Endodermal cell (in vitro differentiated cells): ENCODE measurements at regions not wholly inside any gene's neighbourhood (a gene's known extent, or its start where the extent isn't known, plus 50 kb on each side); places are given as distances from the start of the nearest gene placed in this dataset.

Experiments used
- DNase-seq: peaks from one replicate; pipeline ENCODE4 v3.0.0-alpha.2; 2017
- H3K27ac ChIP-seq: 2 replicates; pipeline ENCODE4 v1.5.1; 2013; ENCODE audit warnings: mild to moderate bottlenecking, low read depth, low read length, moderate library complexity
- H3K27me3 ChIP-seq: 2 replicates; pipeline ENCODE4 v1.6.1; 2013; ENCODE audit warnings: mild to moderate bottlenecking, low read length, moderate library complexity; ENCODE audit not compliant: insufficient read depth, control insufficient read depth, poor library complexity, severe bottlenecking
- H3K36me3 ChIP-seq: 2 replicates; pipeline ENCODE4 v1.7.0; 2013; ENCODE audit warnings: mild to moderate bottlenecking, low read length, moderate library complexity; ENCODE audit not compliant: control insufficient read depth, insufficient read depth
- H3K4me1 ChIP-seq: one replicate; pipeline ENCODE4 v1.7.0; 2013; ENCODE audit warnings: low read length; ENCODE audit not compliant: control insufficient read depth, insufficient read depth
- H3K4me3 ChIP-seq: 2 replicates; pipeline ENCODE4 v1.5.1; 2013; ENCODE audit warnings: mild to moderate bottlenecking, low read length, moderate library complexity
- H3K9ac ChIP-seq: 2 replicates; pipeline ENCODE4 v1.6.1; 2013; ENCODE audit warnings: mild to moderate bottlenecking, low read length, moderate library complexity; ENCODE audit not compliant: poor library complexity, severe bottlenecking; ENCODE audit errors: extremely low read depth
- H3K9me3 ChIP-seq: 2 replicates; pipeline ENCODE4 v1.6.1; 2013; ENCODE audit warnings: mild to moderate bottlenecking, low read length, moderate library complexity; ENCODE audit not compliant: control insufficient read depth
- H3K27ac Mint-ChIP-seq: 2 replicates; pipeline ENCODE4 v1.8.0; 2020; ENCODE audit warnings: mixed read lengths
- H3K27me3 Mint-ChIP-seq: 2 replicates; pipeline ENCODE4 v1.8.0; 2021; ENCODE audit warnings: mild to moderate bottlenecking, mixed read lengths; ENCODE audit not compliant: insufficient read depth
- H3K36me3 Mint-ChIP-seq: 2 replicates; pipeline ENCODE4 v1.8.0; 2020; ENCODE audit warnings: low read depth, mixed read lengths
- H3K4me1 Mint-ChIP-seq: 2 replicates; pipeline ENCODE4 v1.8.0; 2020; ENCODE audit warnings: mixed read lengths
- H3K4me3 Mint-ChIP-seq: 2 replicates; pipeline ENCODE4 v1.8.0; 2020; ENCODE audit warnings: mild to moderate bottlenecking, moderate library complexity, mixed read lengths
- H3K9me3 Mint-ChIP-seq: 2 replicates; pipeline ENCODE4 v1.8.0; 2020; ENCODE audit warnings: mild to moderate bottlenecking, mixed read lengths
- WGBS, 2 experiments: methylation state at CpG; one replicate each; pipeline versions ENCODE4 v1.1.5 to v1.1.7; 2013; ENCODE audit warnings: missing lambda C conversion rate in 2 of 2, mixed read lengths in 1 of 2; ENCODE audit not compliant: insufficient coverage in 1 of 2, insufficient read length in 1 of 2; 5-methylcytosine and 5-hydroxymethylcytosine counted together
- TF ChIP-seq, protein P1 (sequence below): fragments of 200-600 bp; sonication (generic); conservative IDR thresholded peaks from 2 replicates; pipeline ENCODE4 v1.5.0; 2021; ENCODE audit warnings: antibody characterized with exemption, mild to moderate bottlenecking

DNA sequence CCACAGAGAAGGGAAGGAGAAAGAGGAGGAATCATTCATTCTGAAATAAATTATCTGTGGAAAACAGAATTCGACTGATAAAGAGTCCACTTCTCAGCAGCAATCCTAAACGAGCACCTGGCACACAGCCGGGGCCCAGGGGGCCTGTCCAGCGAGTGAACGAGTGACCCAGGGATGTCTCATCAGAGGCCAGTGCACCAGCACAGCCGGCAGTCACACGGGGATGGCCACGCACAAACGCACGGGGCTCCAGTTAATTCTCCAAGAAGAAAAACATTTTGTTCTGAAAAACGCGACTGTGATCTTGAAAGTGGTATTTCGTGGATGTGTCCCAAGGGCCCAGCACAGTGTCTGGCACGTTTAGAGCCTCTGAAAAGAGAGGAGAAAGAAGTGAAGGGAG is 154.6 kb downstream of the BRD1 start:
- TF ChIP-seq, protein P1, sequence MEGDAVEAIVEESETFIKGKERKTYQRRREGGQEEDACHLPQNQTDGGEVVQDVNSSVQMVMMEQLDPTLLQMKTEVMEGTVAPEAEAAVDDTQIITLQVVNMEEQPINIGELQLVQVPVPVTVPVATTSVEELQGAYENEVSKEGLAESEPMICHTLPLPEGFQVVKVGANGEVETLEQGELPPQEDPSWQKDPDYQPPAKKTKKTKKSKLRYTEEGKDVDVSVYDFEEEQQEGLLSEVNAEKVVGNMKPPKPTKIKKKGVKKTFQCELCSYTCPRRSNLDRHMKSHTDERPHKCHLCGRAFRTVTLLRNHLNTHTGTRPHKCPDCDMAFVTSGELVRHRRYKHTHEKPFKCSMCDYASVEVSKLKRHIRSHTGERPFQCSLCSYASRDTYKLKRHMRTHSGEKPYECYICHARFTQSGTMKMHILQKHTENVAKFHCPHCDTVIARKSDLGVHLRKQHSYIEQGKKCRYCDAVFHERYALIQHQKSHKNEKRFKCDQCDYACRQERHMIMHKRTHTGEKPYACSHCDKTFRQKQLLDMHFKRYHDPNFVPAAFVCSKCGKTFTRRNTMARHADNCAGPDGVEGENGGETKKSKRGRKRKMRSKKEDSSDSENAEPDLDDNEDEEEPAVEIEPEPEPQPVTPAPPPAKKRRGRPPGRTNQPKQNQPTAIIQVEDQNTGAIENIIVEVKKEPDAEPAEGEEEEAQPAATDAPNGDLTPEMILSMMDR: no peak
- WGBS, 2 experiments: 56 to 67% methylated on average over 14 of the region's 14 CpGs
- no peak overlapping the region for H3K4me3 ChIP-seq
- H3K27ac ChIP-seq: no peak overlapping the region
- Mint-ChIP-seq H3K4me1 (peaks cover 7% of the 10 kb centered on the region), H3K36me3 (no peaks in the 10 kb centered on the region), H3K4me3 (no peak overlapping the region), H3K27ac (no peak overlapping the region), H3K27me3 (peaks cover 58% of the 10 kb centered on the region), H3K9me3 (peaks cover 8% of the 10 kb centered on the region)
- H3K27me3 ChIP-seq: peaks cover 65% of the 10 kb centered on the region
- H3K36me3 ChIP-seq: no peaks in the 10 kb centered on the region
- peaks cover 9% of the 10 kb centered on the region for H3K9me3 ChIP-seq
- H3K9ac ChIP-seq: no peak overlapping the region
- peaks cover 3% of the 10 kb centered on the region for H3K4me1 ChIP-seq
- peak; percentile 18 for DNase-seq

GRCh38 chr22:49672014-49672516 is 155.6 kb downstream of the BRD1 start:
- Mint-ChIP-seq H3K9me3 (peaks cover 8% of the 10 kb centered on the region), H3K36me3 (no peaks in the 10 kb centered on the region), H3K27me3 (peaks cover 57% of the 10 kb centered on the region), H3K4me1 (peaks cover 7% of the 10 kb centered on the region), H3K4me3 (no peak overlapping the region), H3K27ac (no peak overlapping the region)
- TF ChIP-seq, protein P1: no peak
- DNase-seq: no peak
- 16 to 24% methylated on average over 4 to 13 of the region's 17 CpGs for WGBS, 2 experiments
- Histone ChIP-seq H3K27me3 (peaks cover 65% of the 10 kb centered on the region), H3K4me3 (no peak overlapping the region), H3K9ac (no peak overlapping the region), H3K4me1 (peaks cover 3% of the 10 kb centered on the region), H3K9me3 (peaks cover 9% of the 10 kb centered on the region), H3K36me3 (no peaks in the 10 kb centered on the region), H3K27ac (no peak overlapping the region)

GRCh38 chr22:49671331-49672013 is 156.2 kb downstream of the BRD1 start:
- H3K27me3 ChIP-seq: peaks cover 65% of the 10 kb centered on the region
- H3K27me3 Mint-ChIP-seq: peaks cover 57% of the 10 kb centered on the region

More at GRCh38 chr22:49671331-49672013, 156.2 kb downstream of the BRD1 start:
- WGBS, 2 experiments: 16 to 18% methylated on average over 15 to 28 of the region's 28 CpGs
- H3K36me3 Mint-ChIP-seq: no peaks in the 10 kb centered on the region
- H3K4me1 Mint-ChIP-seq: peaks cover 7% of the 10 kb centered on the region
- Histone ChIP-seq H3K27ac (peak overlapping the region; percentile 7), H3K9ac (no peak overlapping the region), H3K4me1 (peaks cover 3% of the 10 kb centered on the region), H3K36me3 (no peaks in the 10 kb centered on the region), H3K9me3 (peaks cover 9% of the 10 kb centered on the region), H3K4me3 (peak overlapping the region; percentile 49)
- H3K4me3 Mint-ChIP-seq: peak overlapping the region; percentile 46
- TF ChIP-seq, protein P1: no peak
- peak; percentile 44 for DNase-seq
- H3K27ac Mint-ChIP-seq: no peak overlapping the region
- peaks cover 8% of the 10 kb centered on the region for H3K9me3 Mint-ChIP-seq
